CD4-positive, alpha-beta T cell treated with Interleukin-6 at 100 ng/mL for 8 hours (primary cell): ENCODE measurements at regions not wholly inside any gene's neighbourhood (a gene's known extent, or its start where the extent isn't known, plus 50 kb on each side); places are given as distances from the start of the nearest gene placed in this dataset.
A peak's percentile ranks its signal among the peaks of the same experiment; 100 is the strongest.

Experiments
- DNase-seq: peaks from one replicate; pipeline ENCODE4 v3.0.0-alpha.2; 2020; ENCODE audit warnings: mixed read lengths, low spot score

- no peak for DNase-seq
These were observed 101.8 kb upstream of the MKLN1 start for GRCh38 chr7:131225619-131226513.

- no peak for DNase-seq
These were observed 101.2 kb upstream of the MKLN1 start for GRCh38 chr7:131226514-131226865.

GRCh38 chr7:131231381-131232220, 96.1 kb upstream of the MKLN1 start:
- DNase-seq: peak; percentile 61

- DNase-seq: no peak
These were observed 94.9 kb upstream of the MKLN1 start for GRCh38 chr7:131232768-131233167.

GRCh38 chr7:131233193-131233592, 94.5 kb upstream of the MKLN1 start:
- DNase-seq: no peak

- no peak for DNase-seq
These were observed 92.8 kb upstream of the MKLN1 start for GRCh38 chr7:131234719-131235488.

- peak; percentile 81 for DNase-seq
These were observed 92.0 kb upstream of the MKLN1 start for GRCh38 chr7:131235489-131236317.

GRCh38 chr7:131236318-131236672, 91.4 kb upstream of the MKLN1 start:
- DNase-seq: no peak

- DNase-seq: peak; percentile 8
These were observed 89.2 kb upstream of the MKLN1 start for GRCh38 chr7:131238347-131238931.

GRCh38 chr7:131241386-131241785, 86.3 kb upstream of the MKLN1 start:
- DNase-seq: no peak

- no peak for DNase-seq
These were observed 85.5 kb upstream of the MKLN1 start for GRCh38 chr7:131242123-131242650.

GRCh38 chr7:131244259-131244852, 83.3 kb upstream of the MKLN1 start:
- DNase-seq: no peak

GRCh38 chr7:131249003-131249402, 78.7 kb upstream of the MKLN1 start:
- DNase-seq: no peak

- no peak for DNase-seq
These were observed 78.2 kb upstream of the MKLN1 start for GRCh38 chr7:131249483-131249882.

- DNase-seq: no peak
These were observed 77.3 kb upstream of the MKLN1 start for GRCh38 chr7:131250331-131250730.

- DNase-seq: no peak
These were observed 76.3 kb upstream of the MKLN1 start for GRCh38 chr7:131251371-131251770.

GRCh38 chr7:131252976-131253375, 74.7 kb upstream of the MKLN1 start:
- no peak for DNase-seq

- no peak for DNase-seq
These were observed 73.5 kb upstream of the MKLN1 start for GRCh38 chr7:131254211-131254610.

GRCh38 chr7:131255242-131255641, 72.4 kb upstream of the MKLN1 start:
- DNase-seq: no peak

GRCh38 chr7:131261476-131261994, 66.1 kb upstream of the MKLN1 start:
- DNase-seq: no peak
